LNCAP (cell line): ENCODE measurements at regions not wholly inside any gene's neighbourhood (a gene's known extent, or its start where the extent isn't known, plus 50 kb on each side); places are given as distances from the start of the nearest gene placed in this dataset.

ENCODE experiments used
- CTCF ChIP-seq: fragments of 450-650 bp; IDR thresholded peaks from 2 replicates; pipeline ENCODE4 v1.5.1; 2017; ENCODE audit warnings: mild to moderate bottlenecking

- TF ChIP-seq CTCF = no peak
Observed at GRCh38 chr4:173713026-173713425, 183.0 kb upstream of the HAND2 start.

GRCh38 chr4:173707658-173708419, 177.8 kb upstream of the HAND2 start:
- no peak for TF ChIP-seq CTCF

DNA sequence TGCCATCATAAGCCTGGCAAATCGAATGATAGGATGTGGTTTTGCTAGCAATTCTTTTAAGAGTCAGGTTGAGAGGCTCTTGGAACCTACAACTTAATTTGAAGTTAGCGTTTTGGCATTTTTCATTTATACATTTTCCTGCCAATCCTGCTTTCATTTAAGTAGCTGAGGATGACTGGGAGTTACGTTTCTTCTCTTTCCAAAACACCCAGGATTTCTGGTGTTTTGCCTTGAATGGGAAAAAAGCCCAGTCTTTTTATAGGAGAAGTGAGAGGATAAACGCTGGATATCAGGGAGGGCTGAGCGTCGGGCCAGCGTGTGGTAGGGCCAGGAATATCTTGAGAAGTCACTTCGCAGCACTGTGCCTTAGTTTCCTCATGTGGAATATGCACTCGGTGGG, 174.2 kb upstream of the HAND2 start:
- TF ChIP-seq CTCF = no peak

- TF ChIP-seq CTCF = no peak
Observed at GRCh38 chr4:173703021-173703420, 173.0 kb upstream of the HAND2 start.

DNA sequence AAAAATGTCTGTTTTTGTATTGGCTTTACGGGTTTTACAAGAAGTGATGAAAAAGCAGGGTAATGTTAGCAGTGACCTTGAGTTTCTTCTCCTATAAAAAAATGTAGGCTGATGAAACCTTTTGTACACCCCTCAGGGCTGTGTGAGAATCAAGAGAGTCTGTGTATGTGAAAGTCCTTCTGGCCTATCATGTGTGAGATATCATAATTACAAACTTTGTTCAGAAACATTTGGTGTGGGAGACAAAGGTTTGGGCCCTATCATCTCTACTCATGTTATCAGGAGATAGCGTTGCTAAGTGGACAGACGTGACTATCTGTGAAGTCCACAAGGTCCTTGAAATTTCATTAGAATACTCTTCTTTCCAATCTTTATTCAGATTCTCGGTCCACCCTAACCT, 170.6 kb upstream of the HAND2 start:
- TF ChIP-seq CTCF = no peak

DNA sequence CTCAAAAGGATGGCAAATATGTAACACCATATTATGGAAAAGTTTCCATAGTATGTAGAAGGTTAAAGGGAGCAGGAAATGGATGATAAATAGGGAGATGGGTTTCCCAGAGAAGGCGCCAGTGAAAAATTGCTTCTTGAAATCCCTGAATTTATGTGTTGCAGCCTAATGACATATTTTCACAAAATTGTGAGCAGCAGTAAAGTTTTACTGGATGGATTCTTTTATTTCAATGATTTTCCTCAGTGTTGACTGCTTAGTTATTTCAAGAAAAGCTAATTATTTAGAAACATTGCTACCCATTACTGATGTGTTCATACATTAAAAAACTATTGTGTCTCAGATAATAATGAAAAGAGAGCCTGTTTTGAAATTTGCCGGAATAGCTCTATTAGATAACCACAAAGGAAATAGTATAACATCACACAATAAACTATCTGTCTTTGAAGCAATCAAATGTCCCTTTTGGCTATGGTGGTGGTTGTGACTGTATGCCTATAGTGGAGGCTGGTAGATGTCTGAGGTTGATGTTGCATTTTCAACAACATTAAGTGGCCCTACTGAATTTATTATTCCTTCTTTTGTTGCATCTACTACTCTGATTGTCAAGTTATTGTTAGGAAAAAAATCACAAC, 169.9 kb upstream of the HAND2 start:
- no peak for TF ChIP-seq CTCF

DNA sequence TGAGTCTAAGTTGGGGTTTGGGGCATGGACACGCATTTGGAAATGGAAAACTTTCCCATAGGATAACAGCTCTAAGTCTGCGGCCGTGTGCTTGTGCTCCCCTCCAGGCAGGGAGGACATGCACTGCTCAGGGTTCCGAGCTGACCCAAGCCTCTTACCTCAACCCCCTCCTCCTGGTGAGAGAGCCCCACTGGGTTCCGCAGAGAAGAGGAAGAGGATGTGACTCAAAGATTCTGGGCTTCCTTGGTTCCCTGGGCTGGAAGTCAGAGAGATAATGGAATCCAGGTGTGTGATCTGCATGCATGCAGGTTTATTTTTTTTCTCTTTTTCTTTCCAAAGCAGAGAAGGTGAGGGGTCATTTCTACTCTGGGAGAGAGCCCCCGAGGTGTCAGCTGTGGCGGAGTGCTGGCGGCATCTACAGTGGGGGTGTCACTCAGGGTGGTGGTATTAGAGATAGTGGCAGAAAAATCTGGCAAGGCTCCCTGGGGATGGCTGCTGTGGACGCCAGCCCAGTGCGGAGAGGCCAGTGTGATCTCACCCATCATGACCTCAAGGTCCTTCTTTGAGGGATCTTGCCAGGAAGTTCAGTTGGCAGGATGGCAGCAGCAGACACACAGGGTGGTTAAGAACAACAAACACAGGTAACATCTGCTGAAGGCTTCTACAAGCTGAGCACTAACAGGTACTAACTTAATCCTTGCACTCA, 168.7 kb upstream of the HAND2 start:
- TF ChIP-seq CTCF = no peak
